NCI-H1436 treated with DMSO at 0.1 percent for 48 hours (cell line): ENCODE measurements at regions not wholly inside any gene's neighbourhood (a gene's known extent, or its start where the extent isn't known, plus 50 kb on each side); places are given as distances from the start of the nearest gene placed in this dataset.

ENCODE experiments used
- DNase-seq: peaks from one replicate; lab custom pipeline; 2025; lab: John Stamatoyannopoulos, UW

- DNase-seq: no peak
Measured at GRCh38 chr2:236855176-236855865, 230.4 kb upstream of the COPS8 start.

DNA sequence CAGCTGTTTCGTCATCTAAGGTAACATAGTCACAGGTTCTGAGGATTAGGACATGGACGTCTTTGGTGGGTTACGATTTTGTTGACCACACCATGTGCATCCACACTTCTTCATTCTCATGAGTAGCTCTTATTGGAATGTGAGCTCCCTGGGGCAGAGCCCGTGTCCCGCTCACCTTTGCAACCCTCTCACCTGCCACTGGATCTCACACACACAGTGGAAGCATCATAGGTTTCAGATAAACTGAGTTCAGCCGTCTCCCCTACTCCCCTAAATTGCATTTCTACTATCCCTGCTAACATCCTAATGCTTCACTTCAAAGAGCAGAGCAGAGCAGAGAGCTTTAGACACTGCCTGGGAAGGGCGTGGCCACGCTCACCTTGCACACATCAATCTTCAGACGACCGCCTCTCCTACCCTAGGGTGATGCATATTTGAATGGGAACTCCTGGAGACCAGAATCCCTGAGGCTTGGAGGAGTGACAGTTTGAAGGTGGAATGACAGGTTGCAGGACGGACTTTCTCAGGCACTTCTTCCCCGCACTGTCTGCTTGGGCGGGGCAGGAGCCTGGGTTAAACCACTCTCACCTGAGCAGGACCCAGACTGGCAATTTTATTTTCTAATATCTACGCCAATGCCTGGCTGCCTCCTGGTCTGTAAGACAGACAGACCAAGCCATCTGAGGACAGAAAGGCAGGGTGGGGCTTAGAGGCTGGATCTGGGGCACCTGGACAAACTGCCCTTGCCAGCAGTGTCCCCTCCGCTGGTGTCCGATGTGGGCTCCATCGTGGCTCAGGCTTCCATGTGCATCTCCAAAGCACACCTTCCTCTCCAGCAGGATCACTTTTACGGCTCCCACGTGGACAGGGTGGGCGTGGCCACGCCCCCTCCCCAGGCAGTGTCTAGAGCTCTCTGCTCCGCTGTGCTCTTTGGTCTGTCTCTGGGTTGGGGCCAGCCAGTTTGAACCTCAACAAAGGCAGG, 229.5 kb upstream of the COPS8 start:
- no peak for DNase-seq

GRCh38 chr2:236856848-236857235, 228.8 kb upstream of the COPS8 start:
- no peak for DNase-seq

DNA sequence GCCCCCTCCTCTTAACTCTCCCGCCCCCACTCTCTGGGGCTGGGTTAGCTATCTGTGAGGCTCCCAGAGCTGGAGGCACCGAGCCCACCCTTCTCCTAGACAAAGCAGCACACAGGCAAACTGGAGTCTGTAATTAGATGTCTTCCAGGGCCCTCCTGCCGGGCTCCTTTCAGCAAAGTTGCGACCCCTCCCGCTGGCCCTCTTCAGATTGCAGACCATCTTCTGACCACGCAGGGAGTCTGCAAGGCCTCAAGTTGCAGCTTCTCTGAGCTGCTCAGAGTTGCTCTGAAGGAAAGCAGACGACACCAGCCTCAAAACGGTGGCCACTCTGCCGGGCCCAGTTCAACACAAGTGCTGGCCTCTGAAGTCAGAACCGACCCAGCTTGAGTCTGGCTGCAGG, 228.4 kb upstream of the COPS8 start:
- no peak for DNase-seq

DNA sequence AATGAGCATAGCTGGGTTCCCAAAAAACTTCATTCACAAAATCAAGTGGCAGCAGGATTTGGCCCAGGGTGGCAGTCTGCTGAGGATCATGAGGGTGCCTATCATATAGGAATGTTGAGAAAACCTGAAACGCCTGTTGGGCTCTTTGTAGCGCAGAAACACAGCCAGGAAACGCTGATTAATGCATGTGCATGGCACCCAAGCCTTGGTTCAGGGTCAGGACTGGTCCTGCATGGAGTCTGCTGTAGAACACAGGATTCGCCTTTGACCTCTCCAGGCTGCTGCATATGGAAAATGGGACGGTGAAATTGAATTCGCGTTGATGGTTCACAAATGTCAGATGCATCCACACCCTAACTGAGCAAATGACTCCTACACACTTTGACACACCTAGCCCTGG, 227.9 kb upstream of the COPS8 start:
- DNase-seq: no peak

GRCh38 chr2:236858661-236859060, 227.0 kb upstream of the COPS8 start:
- no peak for DNase-seq

- DNase-seq: no peak
Measured at GRCh38 chr2:236859908-236860307, 225.8 kb upstream of the COPS8 start.

DNA sequence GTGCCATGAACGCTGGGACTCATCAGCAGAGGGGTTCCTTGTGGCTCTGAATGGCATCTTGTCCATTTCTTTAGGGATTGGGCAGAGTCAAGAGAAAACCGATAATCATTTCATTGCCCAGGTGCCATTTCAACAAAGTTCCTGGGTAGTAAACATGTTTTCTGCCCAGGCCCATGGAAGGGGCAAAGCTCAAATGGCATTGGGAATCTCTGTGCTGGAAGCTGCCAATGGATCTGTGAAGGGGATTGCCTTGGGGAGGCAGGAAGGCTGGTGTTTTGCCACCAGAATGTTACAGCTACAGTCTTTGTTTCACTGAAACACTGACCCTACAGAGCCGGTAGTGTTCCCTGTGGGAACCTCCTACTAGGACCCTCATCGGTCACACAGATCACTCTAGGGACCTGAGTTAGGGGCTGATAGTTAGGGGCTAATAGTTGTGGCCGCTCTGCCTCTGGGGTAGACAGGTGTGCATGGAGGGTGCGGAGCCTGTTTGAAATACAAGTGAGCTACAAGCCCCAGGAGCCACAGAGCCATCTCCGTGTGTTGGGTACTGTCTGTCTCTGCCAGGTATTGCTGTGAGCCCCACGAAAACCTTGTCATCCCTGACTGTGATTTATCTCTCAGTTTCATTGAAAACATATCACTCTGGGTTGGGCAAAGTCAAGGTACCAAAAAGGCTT, 224.4 kb upstream of the COPS8 start:
- no peak for DNase-seq

DNA sequence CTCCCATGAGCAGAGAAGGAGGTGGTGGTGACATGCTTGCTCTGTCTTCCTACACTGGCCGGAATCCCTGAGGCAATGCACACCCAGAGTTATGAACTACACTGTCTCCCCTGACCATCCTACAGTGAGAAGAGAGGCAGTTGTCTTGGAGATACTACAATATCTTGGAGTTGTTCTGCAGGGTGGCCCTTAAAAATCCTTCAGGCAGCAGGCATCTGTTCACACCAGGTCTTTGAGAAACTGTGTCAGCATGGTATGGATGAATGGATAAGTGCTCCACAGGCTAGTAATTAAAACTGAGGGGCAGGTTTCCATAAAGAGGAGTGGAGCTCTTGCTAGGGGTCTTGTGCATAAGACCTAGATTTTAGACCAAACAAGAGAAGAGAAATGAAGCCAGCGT, 223.7 kb upstream of the COPS8 start:
- no peak for DNase-seq

DNA sequence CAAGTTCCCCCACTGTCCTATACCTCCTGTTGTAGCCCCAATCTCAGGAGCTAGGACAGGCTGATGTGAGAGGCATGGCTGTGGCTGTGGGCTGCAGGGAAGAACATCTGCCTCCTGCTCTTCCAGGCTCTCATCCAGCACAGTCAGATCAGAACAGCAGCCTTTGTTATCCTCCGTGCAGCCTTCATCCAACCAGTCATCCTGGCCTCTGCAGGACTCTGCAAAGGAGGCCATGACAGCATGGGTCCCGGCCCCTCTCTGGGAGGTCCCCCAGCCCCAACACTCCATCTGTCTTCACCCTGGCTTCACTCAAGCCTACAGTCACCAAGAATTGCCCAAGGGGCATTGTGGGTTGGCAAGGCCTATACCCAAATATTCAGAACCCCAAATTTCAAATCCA, 223.2 kb upstream of the COPS8 start:
- DNase-seq: no peak

DNA sequence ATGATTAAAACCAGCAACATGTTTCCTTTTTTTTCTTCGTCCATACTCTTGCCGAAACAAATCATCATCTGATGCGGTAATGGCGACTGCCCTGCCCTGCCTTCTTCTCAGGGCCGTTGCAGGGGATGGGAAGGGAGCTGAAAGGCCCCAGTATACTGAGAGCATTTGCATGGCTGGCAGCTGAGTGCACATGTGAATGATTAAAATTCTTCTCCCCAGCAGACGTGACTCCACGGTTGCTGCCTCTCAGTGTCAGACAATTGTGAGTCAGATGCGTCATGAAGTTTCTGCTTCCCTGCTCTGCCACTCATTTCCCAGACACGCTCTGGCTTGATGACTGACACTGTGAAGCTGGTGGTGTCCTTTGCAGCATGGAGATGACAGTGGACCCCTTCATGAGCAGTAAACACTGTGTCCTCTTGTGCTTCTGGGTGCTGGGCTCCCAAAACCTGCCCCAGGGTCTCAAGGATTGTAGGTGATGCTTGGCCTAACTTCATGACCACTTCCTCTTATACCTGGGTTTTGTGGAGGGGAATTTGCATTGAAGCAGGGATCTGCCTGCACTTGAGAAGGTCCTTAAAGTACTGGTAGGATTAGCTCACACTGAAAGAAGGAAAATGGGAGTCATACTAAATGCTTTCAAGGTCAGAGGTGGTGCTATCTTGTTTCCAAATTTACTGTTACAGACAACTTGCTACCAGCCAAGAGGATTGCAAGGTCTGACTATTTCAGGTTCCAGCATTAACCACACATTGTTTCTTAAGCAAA, 222.5 kb upstream of the COPS8 start:
- no peak for DNase-seq

GRCh38 chr2:236863729-236864126, 222.0 kb upstream of the COPS8 start:
- DNase-seq: no peak

- DNase-seq: no peak
Measured at GRCh38 chr2:236865052-236865451, 220.6 kb upstream of the COPS8 start.

GRCh38 chr2:236866542-236867340, 218.9 kb upstream of the COPS8 start:
- no peak for DNase-seq

GRCh38 chr2:236867441-236868260, 218.0 kb upstream of the COPS8 start:
- DNase-seq: no peak

DNA sequence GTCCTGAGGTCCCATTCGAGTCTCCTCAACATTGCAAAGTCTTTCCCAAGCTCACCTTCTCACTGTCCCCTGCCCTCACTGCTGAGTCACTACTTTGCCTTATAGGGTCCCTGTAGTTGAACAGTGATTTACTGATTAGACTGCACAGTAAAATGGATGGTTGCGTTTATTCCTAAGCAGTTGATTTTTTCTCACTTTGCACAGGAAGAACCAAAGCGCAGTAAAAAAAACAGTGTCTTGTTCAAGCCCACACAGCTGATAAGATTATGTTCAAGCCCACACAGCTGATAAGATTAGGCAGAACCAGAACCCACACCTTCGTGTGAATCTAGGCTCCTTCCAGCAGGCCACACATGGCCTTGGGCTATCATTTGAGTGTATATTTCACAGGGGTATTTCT, 215.3 kb upstream of the COPS8 start:
- DNase-seq: no peak

- DNase-seq: no peak
Measured at GRCh38 chr2:236871500-236872001, 214.1 kb upstream of the COPS8 start.

DNA sequence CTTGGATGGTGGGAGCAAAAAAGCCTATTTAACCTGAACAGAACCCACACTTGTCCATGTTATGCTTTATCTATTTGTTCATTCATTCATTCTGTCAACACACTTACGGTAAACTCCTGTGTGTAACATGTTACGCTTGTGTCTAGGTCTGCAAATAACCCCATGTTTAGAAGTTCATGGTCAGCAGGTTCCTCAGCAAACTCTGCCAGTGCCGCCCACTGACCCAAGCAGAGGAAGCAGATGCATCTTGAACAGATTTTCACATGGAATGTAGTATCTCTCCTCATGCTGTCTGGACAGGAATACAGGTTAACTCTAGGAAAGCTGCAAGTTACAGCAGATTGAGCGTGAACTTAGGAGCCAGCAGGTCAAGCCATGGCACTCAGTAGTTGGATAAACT, 213.7 kb upstream of the COPS8 start:
- no peak for DNase-seq

GRCh38 chr2:236872981-236873380, 212.7 kb upstream of the COPS8 start:
- DNase-seq: no peak

DNA sequence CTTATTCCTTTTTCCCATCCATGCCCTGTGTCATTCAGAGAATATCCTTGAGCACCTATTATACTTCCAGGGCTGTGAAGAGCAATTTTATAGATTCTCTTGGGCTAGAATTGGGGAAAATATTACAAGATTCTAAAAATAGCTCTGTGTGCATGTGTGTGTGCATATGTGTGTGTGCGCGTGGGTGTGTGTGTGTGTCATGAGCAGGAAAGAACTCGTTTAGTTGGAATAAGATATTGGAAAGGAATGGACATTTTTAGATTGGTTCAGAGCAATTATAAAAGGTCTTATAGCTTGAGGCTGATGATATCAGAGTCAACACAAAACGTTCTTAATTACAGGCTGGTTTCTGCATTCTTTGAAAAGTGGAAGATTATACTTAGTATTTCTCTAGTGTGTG, 212.1 kb upstream of the COPS8 start:
- DNase-seq: no peak
